Mesendoderm (in vitro differentiated cells): ENCODE measurements at regions not wholly inside any gene's neighbourhood (a gene's known extent, or its start where the extent isn't known, plus 50 kb on each side); places are given as distances from the start of the nearest gene placed in this dataset.
A peak's percentile ranks its signal among the peaks of the same experiment; 100 is the strongest.

Experiments used
- DNase-seq: peaks from one replicate; pipeline ENCODE4 v3.0.0; 2013
- H2AK5ac ChIP-seq: 2 replicates; pipeline ENCODE4 v1.6.1; 2013; ENCODE audit warnings: low read length, inconsistent platforms
- H2BK120ac ChIP-seq: 2 replicates; pipeline ENCODE4 v1.6.1; 2013; ENCODE audit warnings: low read depth, mild to moderate bottlenecking, low read length, moderate library complexity, mixed read lengths
- H2BK15ac ChIP-seq: replicated peaks from 2 replicates; pipeline ENCODE4 v1.6.1; 2013; ENCODE audit warnings: low read depth, mild to moderate bottlenecking, moderate library complexity
- H2BK5ac ChIP-seq: 2 replicates; pipeline ENCODE4 v1.6.1; 2013; ENCODE audit warnings: low read length, inconsistent platforms
- H3K18ac ChIP-seq: 2 replicates; pipeline ENCODE4 v1.6.1; 2013; ENCODE audit warnings: mild to moderate bottlenecking, low read length, mixed read lengths
- H3K23ac ChIP-seq: one replicate; pipeline ENCODE4 v1.6.1; 2013; ENCODE audit warnings: low read length
- H3K27ac ChIP-seq: 2 replicates; pipeline ENCODE4 v1.5.1; 2013; ENCODE audit warnings: low read depth, mild to moderate bottlenecking, inconsistent platforms, low read length, moderate library complexity
- H3K27me3 ChIP-seq: 2 replicates; pipeline ENCODE4 v1.6.1; 2013; ENCODE audit warnings: low read length, control low read depth, mild to moderate bottlenecking, inconsistent platforms; ENCODE audit not compliant: insufficient read depth, poor library complexity
- H3K36me3 ChIP-seq: 2 replicates; pipeline ENCODE4 v1.6.1; 2013; ENCODE audit warnings: low read length, inconsistent platforms; ENCODE audit not compliant: control insufficient read depth, insufficient read depth
- H3K4ac ChIP-seq: one replicate; pipeline ENCODE4 v1.6.1; 2013; ENCODE audit warnings: low read depth, mild to moderate bottlenecking, low read length, moderate library complexity
- H3K4me1 ChIP-seq: 2 replicates; pipeline ENCODE4 v1.6.1; 2013; ENCODE audit warnings: low read depth, low read length, inconsistent platforms; ENCODE audit not compliant: control insufficient read depth
- H3K4me2 ChIP-seq: 2 replicates; pipeline ENCODE4 v1.6.1; 2013; ENCODE audit warnings: low read length
- H3K4me3 ChIP-seq: 2 replicates; pipeline ENCODE4 v1.5.1; 2013; ENCODE audit warnings: mild to moderate bottlenecking, low read length
- H3K56ac ChIP-seq: one replicate; pipeline ENCODE4 v1.6.1; 2013; ENCODE audit warnings: low read length
- H3K79me1 ChIP-seq: 2 replicates; pipeline ENCODE4 v1.6.1; 2013; ENCODE audit warnings: low read length, inconsistent platforms
- H3K79me2 ChIP-seq: 2 replicates; pipeline ENCODE4 v1.6.1; 2013; ENCODE audit warnings: mild to moderate bottlenecking, low read length; ENCODE audit not compliant: control insufficient read depth, insufficient read depth
- H3K9ac ChIP-seq: 2 replicates; pipeline ENCODE4 v1.6.1; 2013; ENCODE audit warnings: low read length, inconsistent platforms
- H4K5ac ChIP-seq: one replicate; pipeline ENCODE4 v1.6.1; 2013; ENCODE audit warnings: low read length
- H4K8ac ChIP-seq: one replicate; pipeline ENCODE4 v1.6.1; 2013; ENCODE audit warnings: low read depth, mild to moderate bottlenecking, control low read depth, low read length, moderate library complexity
- WGBS: extraction: QIAGEN DNeasy Blood & Tissue Kit; methylation state at CpG from one replicate; pipeline ENCODE4 v1.1.7; 2013; ENCODE audit warnings: low lambda C conversion rate, missing lambda C conversion rate; ENCODE audit not compliant: insufficient coverage; ENCODE audit errors: extremely low coverage; 5-methylcytosine and 5-hydroxymethylcytosine counted together

DNA sequence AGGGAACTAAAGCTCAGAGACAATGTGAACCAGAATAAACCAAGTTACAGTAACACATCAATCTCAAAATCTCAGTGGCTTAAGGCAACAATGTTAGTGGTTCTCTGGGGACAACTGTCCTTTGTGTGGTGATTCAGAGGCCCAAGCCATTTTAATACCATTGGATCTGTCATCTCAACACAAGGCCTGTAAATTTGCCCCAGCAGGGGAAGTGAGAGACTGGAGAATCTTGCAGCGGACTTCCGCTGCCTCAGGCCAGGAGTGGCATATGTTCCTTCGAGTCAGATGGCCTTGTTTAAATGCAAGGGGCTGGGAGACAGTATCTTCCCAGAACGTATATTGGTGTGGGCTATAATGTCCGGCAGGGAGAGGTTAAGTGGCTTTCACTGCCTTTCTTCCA, 126.0 kb downstream of the CD83 start:
- no peak overlapping the region for H3K4ac ChIP-seq
- peaks cover 5% of the 10 kb centered on the region for H3K4me1 ChIP-seq
- H4K8ac ChIP-seq: no peak overlapping the region
- no peak overlapping the region for H3K9ac ChIP-seq
- peak; percentile 93 for DNase-seq
- no peak overlapping the region for H3K4me2 ChIP-seq
- H2AK5ac ChIP-seq: no peak overlapping the region
- H3K79me1 ChIP-seq: no peaks in the 10 kb centered on the region
- H3K27me3 ChIP-seq: no peaks in the 10 kb centered on the region
- peak overlapping the region; percentile 69 for H3K27ac ChIP-seq
- H3K36me3 ChIP-seq: no peaks in the 10 kb centered on the region
- no peak overlapping the region for H2BK5ac ChIP-seq
- H3K56ac ChIP-seq: peak overlapping the region; percentile 72
- no CpG with 5 or more reads among the region's 5 CpGs for WGBS
- H3K79me2 ChIP-seq: no peaks in the 10 kb centered on the region
- no peak overlapping the region for H2BK15ac ChIP-seq
- no peak overlapping the region for H3K4me3 ChIP-seq
- H3K23ac ChIP-seq: no peak overlapping the region
- no peak overlapping the region for H2BK120ac ChIP-seq
- no peak overlapping the region for H4K5ac ChIP-seq
- peak overlapping the region; percentile 62 for H3K18ac ChIP-seq

DNA sequence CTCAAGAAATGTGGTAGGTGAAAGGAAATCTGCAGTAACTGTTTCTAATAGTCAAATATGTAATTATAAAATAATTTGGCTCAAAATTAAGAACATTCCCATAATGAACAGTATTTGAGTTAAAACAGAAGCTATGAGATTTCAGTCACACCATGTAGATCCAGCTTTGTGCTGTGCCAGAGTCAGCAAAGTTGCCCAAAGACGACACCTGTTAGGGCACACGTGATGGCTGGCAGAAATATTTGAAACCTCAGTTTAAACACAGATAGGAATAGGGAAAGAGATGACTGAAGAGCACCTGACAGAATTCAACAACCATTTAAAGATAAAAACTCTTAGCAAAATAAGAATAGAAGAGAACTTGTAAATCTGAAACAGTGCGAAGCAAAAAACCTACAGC, 129.3 kb downstream of the CD83 start:
- Histone ChIP-seq H3K4me1 (peaks cover 5% of the 10 kb centered on the region), H3K79me2 (no peaks in the 10 kb centered on the region), H4K8ac (no peak overlapping the region), H2BK5ac (no peak overlapping the region), H4K5ac (no peak overlapping the region), H3K23ac (no peak overlapping the region), H2AK5ac (no peak overlapping the region), H3K4me3 (no peak overlapping the region), H3K27ac (no peak overlapping the region), H3K56ac (no peak overlapping the region), H2BK15ac (peak overlapping the region; percentile 39), H3K9ac (no peak overlapping the region), H3K79me1 (no peaks in the 10 kb centered on the region), H3K4ac (no peak overlapping the region), H2BK120ac (no peak overlapping the region), H3K18ac (no peak overlapping the region), H3K4me2 (no peak overlapping the region), H3K27me3 (no peaks in the 10 kb centered on the region), H3K36me3 (no peaks in the 10 kb centered on the region)
- no peak for DNase-seq
- no CpG with 5 or more reads among the region's 3 CpGs for WGBS

DNA sequence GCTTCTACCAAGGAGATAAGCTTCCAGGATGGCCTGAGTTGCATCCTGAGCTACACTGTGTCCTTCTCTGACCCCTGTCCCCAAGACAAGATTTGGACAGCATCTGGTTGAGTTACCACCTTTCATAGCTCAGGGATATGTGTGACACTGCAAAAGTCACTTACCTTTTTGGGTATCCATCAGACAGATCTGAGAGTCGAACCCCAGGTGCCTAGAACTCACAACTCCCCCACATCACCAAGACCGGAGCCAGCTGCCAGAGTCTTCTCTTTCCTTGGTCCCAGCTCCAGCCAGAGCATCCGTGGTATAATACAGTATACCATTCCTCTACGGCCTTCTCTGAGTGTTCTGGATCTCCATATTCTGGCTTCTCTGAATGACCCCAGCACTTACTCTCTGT, 133.0 kb downstream of the CD83 start:
- Histone ChIP-seq H3K4me1 (peaks cover under 1% of the 10 kb centered on the region), H4K5ac (no peak overlapping the region), H3K27me3 (no peaks in the 10 kb centered on the region), H2BK120ac (no peak overlapping the region), H3K56ac (no peak overlapping the region), H3K4me2 (no peak overlapping the region), H2BK15ac (no peak overlapping the region), H3K27ac (no peak overlapping the region), H3K79me2 (no peaks in the 10 kb centered on the region), H3K4ac (no peak overlapping the region), H3K4me3 (no peak overlapping the region), H2AK5ac (no peak overlapping the region), H4K8ac (no peak overlapping the region), H3K79me1 (no peaks in the 10 kb centered on the region), H3K23ac (no peak overlapping the region), H2BK5ac (no peak overlapping the region), H3K9ac (no peak overlapping the region), H3K18ac (no peak overlapping the region), H3K36me3 (no peaks in the 10 kb centered on the region)
- no peak for DNase-seq
- WGBS: no CpG with 5 or more reads among the region's 4 CpGs

DNA sequence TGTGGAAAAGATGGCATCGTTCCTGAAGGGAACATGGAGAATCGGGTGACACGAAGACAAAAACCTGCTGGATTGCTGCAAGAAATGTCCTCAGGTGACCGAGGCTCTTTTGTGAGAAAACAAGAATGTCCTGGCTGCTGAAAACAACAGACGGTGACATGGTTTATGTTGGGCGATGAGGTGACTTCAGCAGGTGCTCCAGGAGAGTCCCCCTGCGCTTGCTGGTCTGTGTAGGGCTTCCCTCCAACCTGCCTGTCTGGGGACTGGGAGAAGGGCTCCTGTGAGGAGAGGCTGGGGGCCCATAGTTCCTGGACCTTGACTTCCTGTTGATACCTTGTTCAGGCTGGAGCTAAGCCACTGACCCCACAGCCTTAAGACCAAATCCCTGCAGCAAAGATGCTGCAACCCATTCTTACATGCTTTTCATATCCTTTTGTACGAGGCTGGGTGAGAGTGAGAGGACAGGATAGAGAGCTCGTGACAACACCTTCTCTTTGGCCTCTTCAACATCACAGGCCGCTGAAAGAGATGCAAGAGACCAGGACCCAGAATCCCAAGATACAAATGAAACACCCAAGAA, 134.8 kb downstream of the CD83 start:
- no peaks in the 10 kb centered on the region for H3K36me3 ChIP-seq
- DNase-seq: no peak
- no peaks in the 10 kb centered on the region for H3K79me2 ChIP-seq
- no peak overlapping the region for H3K27ac ChIP-seq
- no peak overlapping the region for H3K23ac ChIP-seq
- no peak overlapping the region for H2AK5ac ChIP-seq
- H2BK15ac ChIP-seq: no peak overlapping the region
- no peak overlapping the region for H4K8ac ChIP-seq
- no peak overlapping the region for H3K9ac ChIP-seq
- H3K18ac ChIP-seq: no peak overlapping the region
- H2BK5ac ChIP-seq: no peak overlapping the region
- no CpG with 5 or more reads among the region's 10 CpGs for WGBS
- H3K56ac ChIP-seq: no peak overlapping the region
- H4K5ac ChIP-seq: no peak overlapping the region
- H2BK120ac ChIP-seq: no peak overlapping the region
- no peaks in the 10 kb centered on the region for H3K27me3 ChIP-seq
- no peak overlapping the region for H3K4me3 ChIP-seq
- peaks cover 9% of the 10 kb centered on the region for H3K4me1 ChIP-seq
- H3K4ac ChIP-seq: no peak overlapping the region
- H3K79me1 ChIP-seq: no peaks in the 10 kb centered on the region
- no peak overlapping the region for H3K4me2 ChIP-seq

DNA sequence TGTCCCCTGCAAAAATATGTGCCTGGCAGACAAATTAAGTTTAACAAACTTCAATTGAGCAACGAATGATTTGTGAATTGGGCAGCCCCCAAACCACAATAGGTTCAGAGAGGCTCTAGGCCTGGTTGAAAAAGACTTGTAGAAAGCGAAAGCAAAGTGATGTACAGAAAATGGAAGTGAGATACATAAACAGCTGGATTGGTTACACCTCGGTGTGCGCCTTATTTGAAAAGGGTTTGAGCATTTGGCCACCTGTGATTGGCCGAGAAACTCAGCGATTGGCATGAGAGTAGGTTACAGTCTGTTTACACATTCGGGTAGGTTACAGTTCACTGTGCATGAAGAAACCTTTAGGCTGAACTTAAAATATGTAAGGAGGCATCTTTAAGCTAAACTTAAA, 136.9 kb downstream of the CD83 start:
- Histone ChIP-seq H3K79me1 (no peaks in the 10 kb centered on the region), H3K4me2 (no peak overlapping the region), H4K5ac (no peak overlapping the region), H3K27ac (no peak overlapping the region), H3K9ac (no peak overlapping the region), H3K36me3 (no peaks in the 10 kb centered on the region), H3K27me3 (no peaks in the 10 kb centered on the region), H3K4me1 (peaks cover 17% of the 10 kb centered on the region), H3K4ac (no peak overlapping the region), H4K8ac (no peak overlapping the region), H3K18ac (no peak overlapping the region), H2BK15ac (no peak overlapping the region), H3K56ac (no peak overlapping the region), H2BK120ac (no peak overlapping the region), H2BK5ac (no peak overlapping the region), H2AK5ac (no peak overlapping the region), H3K23ac (no peak overlapping the region), H3K79me2 (no peaks in the 10 kb centered on the region), H3K4me3 (no peak overlapping the region)
- no peak for DNase-seq
- no CpG with 5 or more reads among the region's 7 CpGs for WGBS

DNA sequence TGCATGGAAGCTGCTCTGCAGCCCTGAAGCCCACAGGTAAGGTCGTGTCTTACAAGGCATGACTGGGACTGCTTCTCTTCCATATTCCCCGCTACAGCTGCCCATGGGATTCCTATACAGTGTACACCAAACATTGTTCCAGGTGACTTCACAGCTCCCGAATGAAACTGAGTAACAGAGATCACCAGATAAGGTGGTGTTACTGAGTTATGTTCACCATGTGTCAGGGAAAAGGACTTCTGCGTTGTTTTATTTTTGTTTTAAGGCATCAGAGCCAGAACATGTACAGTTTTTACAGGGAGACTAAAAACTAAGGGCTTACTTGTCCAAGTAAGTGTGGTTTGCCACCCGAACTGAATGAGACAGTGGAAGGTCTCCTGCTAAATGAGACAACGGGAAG, 138.3 kb downstream of the CD83 start:
- H3K4me3 ChIP-seq: no peak overlapping the region
- no peak overlapping the region for H3K56ac ChIP-seq
- peaks cover 18% of the 10 kb centered on the region for H3K4me1 ChIP-seq
- H3K4ac ChIP-seq: no peak overlapping the region
- H3K27me3 ChIP-seq: no peaks in the 10 kb centered on the region
- no peak for DNase-seq
- H2AK5ac ChIP-seq: peak overlapping the region; percentile 48
- no peaks in the 10 kb centered on the region for H3K79me2 ChIP-seq
- H3K27ac ChIP-seq: no peak overlapping the region
- H3K18ac ChIP-seq: no peak overlapping the region
- peak overlapping the region; percentile 29 for H3K23ac ChIP-seq
- H2BK15ac ChIP-seq: no peak overlapping the region
- no peaks in the 10 kb centered on the region for H3K79me1 ChIP-seq
- H3K9ac ChIP-seq: no peak overlapping the region
- H2BK120ac ChIP-seq: no peak overlapping the region
- no peak overlapping the region for H4K5ac ChIP-seq
- H3K4me2 ChIP-seq: no peak overlapping the region
- WGBS: no CpG with 5 or more reads among the region's 6 CpGs
- H3K36me3 ChIP-seq: no peaks in the 10 kb centered on the region
- H2BK5ac ChIP-seq: peak overlapping the region; percentile 9
- no peak overlapping the region for H4K8ac ChIP-seq
